Tibial nerve (tissue), 3 donors: ENCODE measurements at regions not wholly inside any gene's neighbourhood (a gene's known extent, or its start where the extent isn't known, plus 50 kb on each side); places are given as distances from the start of the nearest gene placed in this dataset.

ENCODE experiments used
- CTCF ChIP-seq, 5 experiments: fragments of 200-600 bp in 3 of 5; fragments of 450-650 bp in 2 of 5; sonication (generic) in 3 of 5; IDR thresholded peaks; one replicate each; pipeline ENCODE4 v1.5.1; 2016 to 2019; ENCODE audit warnings: antibody characterized with exemption in 5 of 5, mild to moderate bottlenecking in 3 of 5, moderate library complexity in 2 of 5
- POLR2A ChIP-seq, 2 donors: fragments of 450-650 bp; IDR thresholded peaks; one replicate each; pipeline ENCODE4 v1.6.1; 2017; ENCODE audit warnings: antibody characterized with exemption in 2 of 2, mild to moderate bottlenecking in 2 of 2, moderate library complexity in 2 of 2

GRCh38 chr12:88300931-88301330 is 158.8 kb downstream of the TMTC3 start:
- TF ChIP-seq CTCF (IDR thresholded peaks at IDR 0.05), result no peak
- TF ChIP-seq POLR2A (IDR thresholded peaks at IDR 0.05), result no peak
